ENCODE measurements at regions not wholly inside any gene's neighbourhood (a gene's known extent, or its start where the extent isn't known, plus 50 kb on each side); places are given as distances from the start of the nearest gene placed in this dataset.

GRCh38 chr13:34591900-34592529, 350.1 kb upstream of the NBEA start:
- peak; percentile 53 for DNase-seq
- intact Hi-C loops (cut with micrococcal nuclease): no loop called here
- ATAC-seq: peak; percentile 89

GRCh38 chr13:34593658-34594057, 348.4 kb upstream of the NBEA start:
- ATAC-seq: no peak
- intact Hi-C loops (cut with micrococcal nuclease): no loop called here
- DNase-seq: no peak

DNA sequence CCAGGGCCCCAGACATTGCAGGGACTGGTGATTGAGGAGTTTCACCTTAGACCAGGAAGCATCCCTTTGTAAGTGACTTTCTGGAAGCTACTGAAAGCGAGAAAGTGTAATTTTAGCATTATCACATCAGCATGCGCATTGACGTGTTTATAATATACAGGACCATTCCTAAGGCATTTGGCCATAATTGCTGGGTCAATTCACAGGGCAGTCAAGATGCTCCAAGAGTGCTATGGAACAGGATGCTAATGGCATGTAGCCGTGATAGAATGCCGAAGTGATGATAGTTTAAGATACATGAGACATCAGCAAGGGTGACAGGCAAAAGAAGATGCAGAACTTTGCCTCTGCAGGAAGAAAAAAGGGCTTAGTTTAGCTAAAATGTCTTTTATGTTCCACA, 347.6 kb upstream of the NBEA start:
- DNase-seq (no peak), ATAC-seq (no peak)
- intact Hi-C loops (cut with micrococcal nuclease): no loop called here

DNA sequence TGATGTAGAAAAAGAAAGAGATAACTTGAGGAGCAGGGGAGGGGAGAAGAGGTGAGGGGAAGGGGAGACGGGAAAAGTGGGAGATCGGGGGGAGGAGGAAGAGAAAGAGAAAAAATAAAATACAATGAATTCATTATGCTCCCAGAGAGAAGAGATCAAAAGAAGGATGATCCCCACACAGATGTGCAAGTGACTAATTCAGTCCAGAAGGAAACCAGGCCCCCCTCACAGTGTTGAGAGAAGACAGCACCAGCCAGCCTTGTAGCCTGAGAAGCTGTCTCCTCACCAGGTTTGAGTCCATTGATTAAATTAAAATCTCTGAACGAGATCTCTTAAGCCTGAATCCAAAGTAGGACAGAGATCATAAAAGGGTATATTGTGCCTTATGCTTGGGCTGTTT, 333.7 kb upstream of the NBEA start:
- intact Hi-C loops (cut with micrococcal nuclease): no loop called here
- no peak for ATAC-seq
- DNase-seq: no peak

- DNase-seq (no peak), ATAC-seq (no peak)
- intact Hi-C loops (cut with micrococcal nuclease): no loop called here
These were observed 330.4 kb upstream of the NBEA start for GRCh38 chr13:34611671-34612070.

GRCh38 chr13:34617473-34618083, 324.5 kb upstream of the NBEA start:
- no peak for DNase-seq
- intact Hi-C loops (cut with micrococcal nuclease): no loop called here
- ATAC-seq: no peak

- intact Hi-C loops (cut with micrococcal nuclease): no loop called here
- DNase-seq (no peak), ATAC-seq (no peak)
These were observed 323.4 kb upstream of the NBEA start for GRCh38 chr13:34618654-34619053.

- no peak for DNase-seq
- no peak for ATAC-seq
- intact Hi-C loops (cut with micrococcal nuclease): no loop called here
These were observed 322.7 kb upstream of the NBEA start for GRCh38 chr13:34619326-34619725.

DNA sequence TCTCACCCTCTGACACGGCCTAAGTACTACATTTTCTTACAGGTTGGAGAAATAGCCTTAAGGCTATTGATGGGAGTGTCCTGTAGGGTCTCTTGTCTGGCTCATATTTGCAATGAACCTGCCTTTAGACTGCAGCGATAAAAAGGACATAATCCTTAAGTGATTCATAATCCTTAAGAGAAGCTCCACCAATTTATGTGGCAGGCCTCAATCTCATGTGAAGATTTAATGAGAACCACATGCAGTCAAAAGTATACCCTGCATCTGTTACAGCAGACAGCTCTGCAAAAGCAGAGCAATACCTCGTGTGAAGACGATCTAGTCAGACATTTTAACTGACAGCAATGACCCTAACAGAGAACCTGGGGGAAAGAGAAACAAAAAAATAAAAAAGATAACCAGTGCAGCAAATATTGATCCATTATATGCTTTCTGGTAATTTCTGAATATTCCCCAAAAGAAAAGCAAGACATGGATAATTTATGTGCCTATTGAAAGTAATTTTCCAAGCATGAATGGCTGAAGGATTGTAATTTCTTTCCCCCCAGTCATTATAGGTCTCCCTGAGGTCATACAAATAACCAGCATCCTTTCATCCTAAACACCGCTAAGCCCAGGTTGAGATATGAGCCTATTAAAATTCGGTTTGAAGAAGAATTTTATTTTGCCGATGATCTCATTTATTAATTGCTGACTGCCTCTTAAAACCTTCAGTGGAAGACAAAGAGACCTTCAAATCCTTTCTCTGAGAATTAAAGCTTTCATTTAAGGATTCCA, 321.8 kb upstream of the NBEA start:
- ATAC-seq (no peak), DNase-seq (no peak)
- intact Hi-C loops (cut with micrococcal nuclease): no loop called here

DNA sequence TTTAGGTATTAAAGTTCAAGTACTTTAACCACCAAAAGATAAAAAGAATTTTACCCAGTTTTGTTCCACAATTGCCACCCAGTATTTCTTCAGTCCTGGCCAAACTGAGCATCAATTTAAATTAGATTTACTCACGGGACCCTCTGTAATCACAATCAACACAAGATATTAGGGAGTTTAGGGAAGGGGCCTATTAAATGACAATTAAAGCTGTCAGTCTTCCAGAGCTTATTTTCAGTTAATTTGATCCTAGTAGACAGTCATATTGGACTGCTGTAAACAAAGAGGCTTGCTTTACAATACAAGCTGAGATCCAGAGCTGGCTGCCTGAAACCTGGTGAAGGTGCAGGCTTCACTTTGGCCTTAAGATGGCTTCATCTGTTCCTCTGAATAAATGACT, 321.2 kb upstream of the NBEA start:
- DNase-seq: no peak
- no peak for ATAC-seq
- intact Hi-C loops (cut with micrococcal nuclease): no loop called here

- ATAC-seq (no peak), DNase-seq (no peak)
- intact Hi-C loops (cut with micrococcal nuclease): no loop called here
These were observed 318.7 kb upstream of the NBEA start for GRCh38 chr13:34623331-34623730.

GRCh38 chr13:34627509-34628208, 314.4 kb upstream of the NBEA start:
- ATAC-seq: peak; percentile 47
- DNase-seq: no peak
- intact Hi-C loops (cut with micrococcal nuclease): no loop called here

DNA sequence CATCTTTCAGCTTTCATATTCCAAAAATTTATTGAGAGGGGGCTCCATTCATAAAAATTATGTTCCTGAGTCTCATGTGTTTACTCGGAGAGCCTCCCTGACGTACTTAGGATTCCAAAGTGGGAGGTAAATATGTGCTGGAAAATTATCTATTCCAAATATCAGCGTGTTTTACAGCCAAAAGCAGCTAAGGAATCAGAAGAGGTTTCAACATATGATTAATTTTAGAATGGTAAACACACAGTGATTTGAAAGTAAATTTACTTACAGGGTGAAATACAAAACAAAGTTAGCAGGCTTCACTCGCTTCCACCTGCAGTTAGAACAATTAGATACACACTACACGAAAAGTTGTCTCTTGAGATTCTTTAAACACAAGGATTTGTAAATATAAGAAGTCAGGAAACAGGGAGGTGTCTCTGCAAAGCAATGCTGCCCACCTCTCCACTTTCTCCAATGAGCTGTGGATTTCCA, 313.8 kb upstream of the NBEA start:
- ATAC-seq (no peak), DNase-seq (no peak)
- intact Hi-C loops (cut with micrococcal nuclease): no loop called here

DNA sequence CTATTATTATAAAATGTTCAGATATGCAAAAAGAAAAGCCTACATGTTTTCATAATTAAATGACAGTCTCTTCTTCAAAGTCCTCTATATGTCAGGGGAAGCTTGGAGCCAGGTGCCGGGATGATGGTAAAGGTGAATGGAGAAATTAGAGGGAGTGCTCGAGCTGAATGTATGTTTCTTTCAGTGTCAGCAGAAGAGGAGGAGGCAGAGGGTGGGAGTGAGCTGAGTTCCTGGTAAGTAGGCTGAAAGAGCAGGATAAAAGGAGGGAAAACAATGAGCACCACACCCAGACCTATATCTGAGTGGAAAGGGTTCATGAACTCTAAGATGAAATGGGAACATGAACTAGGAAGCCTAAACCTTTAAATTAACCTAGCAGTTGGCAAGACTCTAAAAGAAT, 307.6 kb upstream of the NBEA start:
- intact Hi-C loops (cut with micrococcal nuclease): no loop called here
- DNase-seq (no peak), ATAC-seq (no peak)

DNA sequence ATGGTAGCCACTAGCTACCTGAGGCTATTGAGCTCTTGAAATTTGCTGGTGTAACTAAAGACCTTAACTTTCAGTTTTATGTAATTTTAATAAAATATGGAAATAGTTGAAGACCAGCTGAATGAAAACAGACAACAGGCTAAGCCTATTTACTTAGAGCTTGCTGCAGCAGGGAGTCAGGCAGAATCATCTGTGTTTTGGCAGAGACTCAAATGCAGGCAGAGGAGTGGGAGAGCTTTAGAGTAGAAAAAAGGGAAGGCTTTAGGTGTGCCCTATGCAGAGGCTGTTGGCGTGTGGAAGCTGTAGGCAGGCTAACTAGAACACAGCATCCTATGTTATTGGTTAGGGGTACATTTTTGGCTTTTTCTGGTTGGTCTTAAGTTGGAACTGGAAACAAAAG, 304.9 kb upstream of the NBEA start:
- ATAC-seq (no peak), DNase-seq (no peak)
- intact Hi-C loops (cut with micrococcal nuclease): no loop called here

GRCh38 chr13:34637636-34638035, 304.4 kb upstream of the NBEA start:
- intact Hi-C loops (cut with micrococcal nuclease): no loop called here
- ATAC-seq (no peak), DNase-seq (no peak)

DNA sequence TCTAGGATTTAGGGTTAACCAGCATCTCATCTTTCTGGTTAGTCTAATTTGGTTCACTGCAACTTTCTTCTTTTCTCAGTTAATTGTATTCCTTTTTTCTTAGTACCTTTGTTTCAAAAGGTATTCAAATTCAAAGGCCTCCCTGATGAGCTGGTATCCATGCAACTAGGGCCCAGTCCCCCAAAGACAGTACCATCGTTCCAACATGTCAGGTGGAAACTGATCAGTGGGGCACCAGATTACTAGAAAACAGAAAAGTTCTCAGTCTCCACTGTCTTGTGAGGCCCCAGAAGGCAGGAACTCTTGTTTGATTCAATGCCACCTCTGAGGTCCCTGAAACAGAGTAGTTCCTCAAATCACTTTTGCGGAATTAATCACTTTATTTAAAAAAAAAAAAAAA, 303.2 kb upstream of the NBEA start:
- ATAC-seq (no peak), DNase-seq (no peak)
- intact Hi-C loops (cut with micrococcal nuclease): no loop called here

DNA sequence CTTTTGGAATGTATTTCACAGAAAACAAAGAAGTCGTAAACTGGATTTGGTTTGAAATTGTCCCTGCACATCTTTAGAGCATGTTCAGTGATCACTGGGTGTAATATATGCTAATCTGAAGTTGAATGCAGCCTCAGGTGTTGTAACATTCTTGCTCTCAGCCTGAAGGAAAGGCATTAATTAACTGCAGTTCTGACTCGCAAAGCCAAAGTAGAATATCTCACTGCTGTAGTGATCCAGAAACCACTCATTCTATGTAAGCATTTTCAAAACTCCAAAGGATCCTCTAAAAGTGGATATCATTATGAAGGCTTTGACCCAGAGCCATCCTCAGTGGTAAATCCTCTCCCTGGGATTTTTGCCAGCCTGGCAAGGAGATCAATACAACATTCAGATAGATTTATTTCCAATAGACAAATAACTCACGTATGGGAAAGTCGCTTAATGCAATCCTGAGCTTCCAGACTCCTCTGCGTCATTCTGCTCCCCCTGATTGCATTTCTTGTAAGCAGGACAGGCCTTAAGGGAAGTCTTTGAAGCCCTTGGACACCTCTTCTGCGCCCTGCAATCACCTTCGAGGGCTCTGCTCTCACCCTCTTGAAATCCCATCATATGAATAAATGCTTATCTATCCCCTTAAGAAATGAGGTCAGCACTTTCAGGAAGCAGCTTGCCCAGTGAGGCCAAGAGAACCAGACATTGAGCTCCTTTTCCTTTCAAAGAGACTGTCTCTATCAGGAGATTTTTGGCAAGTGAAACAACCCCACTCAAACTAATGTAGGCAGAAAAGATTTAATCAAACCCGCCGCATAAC, 301.7 kb upstream of the NBEA start:
- no peak for ATAC-seq
- intact Hi-C loops (cut with micrococcal nuclease): no loop called here
- no peak for DNase-seq

DNA sequence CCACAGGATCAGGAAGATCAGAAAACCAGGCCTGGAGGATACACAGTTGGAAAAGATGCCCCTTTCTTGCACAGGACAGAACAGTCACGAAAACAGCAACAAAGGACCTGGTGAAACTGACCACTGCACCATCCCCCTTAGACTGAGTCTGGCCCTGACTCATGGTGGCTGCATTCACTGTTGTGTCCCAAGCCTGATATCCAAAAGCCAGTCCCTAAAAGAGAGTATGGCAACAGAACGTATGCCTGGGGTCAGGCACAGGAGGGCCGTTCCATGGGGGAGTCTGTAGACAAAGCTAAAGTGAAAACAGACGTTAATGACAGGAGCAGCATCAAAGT, 301.1 kb upstream of the NBEA start:
- intact Hi-C loops (cut with micrococcal nuclease): no loop called here
- ATAC-seq (no peak), DNase-seq (no peak)
